Neural cell (in vitro differentiated cells): ENCODE measurements at regions not wholly inside any gene's neighbourhood (a gene's known extent, or its start where the extent isn't known, plus 50 kb on each side); places are given as distances from the start of the nearest gene placed in this dataset.

Experiments
- H2AFZ ChIP-seq: fragments of 200-600, 300-800 bp; sonication (generic), shearing (Covaris generic); 2 replicates; pipeline ENCODE4 v1.6.0; 2014; ENCODE audit warnings: low read depth, mild to moderate bottlenecking, antibody characterized with exemption, low read length, moderate library complexity
- H3F3A ChIP-seq: fragments of 200-600 bp; shearing (Covaris generic); 2 replicates; pipeline ENCODE4 v1.6.1; 2016; ENCODE audit warnings: mild to moderate bottlenecking, moderate library complexity, mixed read lengths, antibody characterized with exemption, low read length; ENCODE audit not compliant: insufficient read depth, poor library complexity, severe bottlenecking
- H3K27ac ChIP-seq: fragments of 200-600, 300-800 bp; sonication (generic), shearing (Covaris generic); 2 replicates; pipeline ENCODE4 v1.5.1; 2014; ENCODE audit warnings: mild to moderate bottlenecking, low read length, moderate library complexity
- H3K27me3 ChIP-seq: fragments of 300-800, 200-600 bp; sonication (generic), shearing (Covaris generic); 2 replicates; pipeline ENCODE4 v1.6.0; 2014; ENCODE audit warnings: mild to moderate bottlenecking, low read depth, low read length, moderate library complexity; ENCODE audit not compliant: insufficient read depth
- H3K36me3 ChIP-seq: fragments of 300-800, 200-600 bp; sonication (generic), shearing (Covaris generic); 2 replicates; pipeline ENCODE4 v1.5.1; 2014; ENCODE audit warnings: mild to moderate bottlenecking, antibody characterized with exemption, low read length, moderate library complexity; ENCODE audit not compliant: insufficient read depth
- H3K4me2 ChIP-seq: fragments of 300-800, 200-600 bp; sonication (generic), shearing (Covaris generic); 2 replicates; pipeline ENCODE4 v1.6.0; 2014; ENCODE audit warnings: mild to moderate bottlenecking, low read length
- H3K4me3 ChIP-seq: fragments of 300-800, 200-600 bp; sonication (generic), shearing (Covaris generic); 2 replicates; pipeline ENCODE4 v1.5.1; 2014; ENCODE audit warnings: mild to moderate bottlenecking, low read length, moderate library complexity
- H3K79me2 ChIP-seq: fragments of 200-600 bp; shearing (Covaris generic); replicated peaks from 2 replicates; pipeline ENCODE4 v1.6.0; 2014; ENCODE audit warnings: mild to moderate bottlenecking, low read length, moderate library complexity; ENCODE audit not compliant: insufficient read depth
- H3K9ac ChIP-seq: fragments of 300-800, 200-600 bp; sonication (generic), shearing (Covaris generic); 2 replicates; pipeline ENCODE4 v1.6.1; 2016; ENCODE audit warnings: mild to moderate bottlenecking, low read length, mixed read lengths
- H3K9me2 ChIP-seq: fragments of 200-600 bp; shearing (Covaris generic); 2 replicates; pipeline ENCODE4 v1.6.1; 2016; ENCODE audit warnings: mild to moderate bottlenecking, low read length, mixed read lengths; ENCODE audit not compliant: insufficient read depth
- H3K9me3 ChIP-seq: fragments of 200-600, 300-800 bp; sonication (generic), shearing (Covaris generic); 2 replicates; pipeline ENCODE4 v1.6.1; 2016; ENCODE audit warnings: mild to moderate bottlenecking, mixed run types, low read length, moderate library complexity, mixed read lengths
- H4K20me1 ChIP-seq: fragments of 200-600 bp; shearing (Covaris generic); 2 replicates; pipeline ENCODE4 v1.6.1; 2016; ENCODE audit warnings: mild to moderate bottlenecking, mixed run types; ENCODE audit not compliant: insufficient read depth
- EP300 ChIP-seq: fragments of 450-650 bp; conservative IDR thresholded peaks from 2 replicates; pipeline ENCODE4 v1.6.1; 2014; ENCODE audit warnings: antibody characterized with exemption, mild to moderate bottlenecking, moderate library complexity; ENCODE audit not compliant: poor library complexity, severe bottlenecking
- EZH2 ChIP-seq: fragments of 200-600, 300-800 bp; shearing (Covaris generic), sonication (generic); IDR thresholded peaks from 2 replicates; pipeline ENCODE4 v1.6.1; 2014; ENCODE audit warnings: antibody characterized with exemption, low read length, borderline replicate concordance, mild to moderate bottlenecking; ENCODE audit not compliant: insufficient read depth, poor library complexity, severe bottlenecking
- MXI1 ChIP-seq: fragments of 450-650 bp; conservative IDR thresholded peaks from 2 replicates; pipeline ENCODE4 v1.6.1; 2014; ENCODE audit warnings: antibody characterized with exemption, mild to moderate bottlenecking; ENCODE audit not compliant: poor library complexity, severe bottlenecking
- POLR2AphosphoS5 ChIP-seq: IDR thresholded peaks from 2 replicates; pipeline ENCODE4 v1.6.1; 2012
- RAD21 ChIP-seq: fragments of 450-650 bp; conservative IDR thresholded peaks from 2 replicates; pipeline ENCODE4 v1.6.1; 2014; ENCODE audit warnings: antibody characterized with exemption, mild to moderate bottlenecking, moderate library complexity
- SMC3 ChIP-seq: fragments of 450-650 bp; conservative IDR thresholded peaks from 2 replicates; pipeline ENCODE4 v1.6.1; 2014; ENCODE audit warnings: antibody characterized with exemption, mild to moderate bottlenecking, moderate library complexity; ENCODE audit not compliant: poor library complexity
- TAF1 ChIP-seq: IDR thresholded peaks from 2 replicates; pipeline ENCODE4 v1.6.1; 2012; ENCODE audit warnings: low read depth
- TF ChIP-seq, protein P1 (sequence below): fragments of 450-650 bp; IDR thresholded peaks from 2 replicates; pipeline ENCODE4 v1.5.1; 2014; ENCODE audit warnings: antibody characterized with exemption, mild to moderate bottlenecking, moderate library complexity; ENCODE audit not compliant: poor library complexity, severe bottlenecking
- TF ChIP-seq, protein P2 (sequence below): IDR thresholded peaks from 2 replicates; pipeline ENCODE4 v1.6.1; 2012; ENCODE audit warnings: borderline replicate concordance

DNA sequence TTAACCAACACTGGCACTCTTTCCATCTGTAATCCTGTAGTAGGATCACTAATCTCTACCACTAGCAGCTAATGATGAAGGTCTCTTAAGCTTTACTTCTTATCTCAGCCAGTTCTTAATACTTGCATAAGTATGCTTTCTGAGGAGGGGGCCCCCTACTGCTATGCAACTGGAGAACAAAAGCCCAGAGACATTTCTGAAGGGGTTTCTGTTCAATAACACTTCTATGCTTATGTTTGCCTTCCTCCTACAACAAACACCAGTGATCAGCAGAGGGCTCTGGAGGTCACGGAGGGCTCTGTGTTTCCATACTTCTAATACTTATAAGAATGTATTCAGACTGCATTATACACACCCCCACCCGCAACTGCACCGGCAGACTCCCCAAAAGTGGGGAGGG is 215.8 kb downstream of the BARHL2 start:
- Histone ChIP-seq H3F3A (no peaks in the 10 kb centered on the region), H3K9ac (no peak overlapping the region), H3K4me2 (no peak overlapping the region), H3K27ac (no peak overlapping the region), H3K9me3 (no peaks in the 10 kb centered on the region), H3K27me3 (no peaks in the 10 kb centered on the region), H3K9me2 (no peaks in the 10 kb centered on the region), H3K4me3 (no peak overlapping the region), H2AFZ (no peak overlapping the region), H4K20me1 (no peaks in the 10 kb centered on the region), H3K79me2 (no peaks in the 10 kb centered on the region), H3K36me3 (no peaks in the 10 kb centered on the region)
- no peak for TF ChIP-seq EZH2
- no peak for TF ChIP-seq EP300

DNA sequence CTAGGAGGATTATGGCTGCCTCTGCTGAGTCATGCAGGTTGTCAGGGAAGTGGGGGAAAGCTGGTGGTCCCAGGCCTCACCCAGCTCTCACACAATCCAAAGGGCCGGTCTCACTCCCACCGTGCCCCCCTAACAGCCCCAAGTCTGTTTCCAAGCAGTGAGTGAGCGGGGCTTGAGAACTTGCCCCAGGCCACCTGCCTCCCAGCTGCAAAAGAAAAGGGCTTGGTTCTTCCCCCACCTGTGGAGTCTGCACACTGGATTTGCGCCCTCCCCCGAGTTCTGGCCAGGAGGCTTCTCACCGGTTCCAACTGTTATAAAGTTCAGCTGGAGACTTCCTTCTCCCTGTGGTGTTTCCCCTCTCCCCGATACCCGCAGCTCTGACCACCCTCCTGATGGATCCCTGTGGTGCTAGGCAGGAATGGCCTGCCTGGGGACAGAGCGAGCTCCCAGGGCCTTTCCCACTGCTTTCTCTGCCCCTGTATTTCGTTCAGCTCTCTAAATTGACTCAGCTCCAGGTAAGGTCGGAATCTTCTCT is 222.3 kb downstream of the BARHL2 start:
- Histone ChIP-seq H3K9me3 (no peaks in the 10 kb centered on the region), H3F3A (no peaks in the 10 kb centered on the region), H3K9ac (no peak overlapping the region), H4K20me1 (no peaks in the 10 kb centered on the region), H3K4me2 (no peak overlapping the region), H2AFZ (no peak overlapping the region), H3K9me2 (no peaks in the 10 kb centered on the region), H3K36me3 (no peaks in the 10 kb centered on the region), H3K27me3 (no peaks in the 10 kb centered on the region), H3K27ac (no peak overlapping the region), H3K79me2 (no peaks in the 10 kb centered on the region), H3K4me3 (no peak overlapping the region)
- TF ChIP-seq SMC3 (no peak), EP300 (no peak), MXI1 (no peak), RAD21 (no peak), POLR2AphosphoS5 (no peak), TAF1 (no peak), EZH2 (no peak)
- TF ChIP-seq, protein P1, sequence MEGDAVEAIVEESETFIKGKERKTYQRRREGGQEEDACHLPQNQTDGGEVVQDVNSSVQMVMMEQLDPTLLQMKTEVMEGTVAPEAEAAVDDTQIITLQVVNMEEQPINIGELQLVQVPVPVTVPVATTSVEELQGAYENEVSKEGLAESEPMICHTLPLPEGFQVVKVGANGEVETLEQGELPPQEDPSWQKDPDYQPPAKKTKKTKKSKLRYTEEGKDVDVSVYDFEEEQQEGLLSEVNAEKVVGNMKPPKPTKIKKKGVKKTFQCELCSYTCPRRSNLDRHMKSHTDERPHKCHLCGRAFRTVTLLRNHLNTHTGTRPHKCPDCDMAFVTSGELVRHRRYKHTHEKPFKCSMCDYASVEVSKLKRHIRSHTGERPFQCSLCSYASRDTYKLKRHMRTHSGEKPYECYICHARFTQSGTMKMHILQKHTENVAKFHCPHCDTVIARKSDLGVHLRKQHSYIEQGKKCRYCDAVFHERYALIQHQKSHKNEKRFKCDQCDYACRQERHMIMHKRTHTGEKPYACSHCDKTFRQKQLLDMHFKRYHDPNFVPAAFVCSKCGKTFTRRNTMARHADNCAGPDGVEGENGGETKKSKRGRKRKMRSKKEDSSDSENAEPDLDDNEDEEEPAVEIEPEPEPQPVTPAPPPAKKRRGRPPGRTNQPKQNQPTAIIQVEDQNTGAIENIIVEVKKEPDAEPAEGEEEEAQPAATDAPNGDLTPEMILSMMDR: no peak
- TF ChIP-seq, protein P2, sequence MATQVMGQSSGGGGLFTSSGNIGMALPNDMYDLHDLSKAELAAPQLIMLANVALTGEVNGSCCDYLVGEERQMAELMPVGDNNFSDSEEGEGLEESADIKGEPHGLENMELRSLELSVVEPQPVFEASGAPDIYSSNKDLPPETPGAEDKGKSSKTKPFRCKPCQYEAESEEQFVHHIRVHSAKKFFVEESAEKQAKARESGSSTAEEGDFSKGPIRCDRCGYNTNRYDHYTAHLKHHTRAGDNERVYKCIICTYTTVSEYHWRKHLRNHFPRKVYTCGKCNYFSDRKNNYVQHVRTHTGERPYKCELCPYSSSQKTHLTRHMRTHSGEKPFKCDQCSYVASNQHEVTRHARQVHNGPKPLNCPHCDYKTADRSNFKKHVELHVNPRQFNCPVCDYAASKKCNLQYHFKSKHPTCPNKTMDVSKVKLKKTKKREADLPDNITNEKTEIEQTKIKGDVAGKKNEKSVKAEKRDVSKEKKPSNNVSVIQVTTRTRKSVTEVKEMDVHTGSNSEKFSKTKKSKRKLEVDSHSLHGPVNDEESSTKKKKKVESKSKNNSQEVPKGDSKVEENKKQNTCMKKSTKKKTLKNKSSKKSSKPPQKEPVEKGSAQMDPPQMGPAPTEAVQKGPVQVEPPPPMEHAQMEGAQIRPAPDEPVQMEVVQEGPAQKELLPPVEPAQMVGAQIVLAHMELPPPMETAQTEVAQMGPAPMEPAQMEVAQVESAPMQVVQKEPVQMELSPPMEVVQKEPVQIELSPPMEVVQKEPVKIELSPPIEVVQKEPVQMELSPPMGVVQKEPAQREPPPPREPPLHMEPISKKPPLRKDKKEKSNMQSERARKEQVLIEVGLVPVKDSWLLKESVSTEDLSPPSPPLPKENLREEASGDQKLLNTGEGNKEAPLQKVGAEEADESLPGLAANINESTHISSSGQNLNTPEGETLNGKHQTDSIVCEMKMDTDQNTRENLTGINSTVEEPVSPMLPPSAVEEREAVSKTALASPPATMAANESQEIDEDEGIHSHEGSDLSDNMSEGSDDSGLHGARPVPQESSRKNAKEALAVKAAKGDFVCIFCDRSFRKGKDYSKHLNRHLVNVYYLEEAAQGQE: no peak

DNA sequence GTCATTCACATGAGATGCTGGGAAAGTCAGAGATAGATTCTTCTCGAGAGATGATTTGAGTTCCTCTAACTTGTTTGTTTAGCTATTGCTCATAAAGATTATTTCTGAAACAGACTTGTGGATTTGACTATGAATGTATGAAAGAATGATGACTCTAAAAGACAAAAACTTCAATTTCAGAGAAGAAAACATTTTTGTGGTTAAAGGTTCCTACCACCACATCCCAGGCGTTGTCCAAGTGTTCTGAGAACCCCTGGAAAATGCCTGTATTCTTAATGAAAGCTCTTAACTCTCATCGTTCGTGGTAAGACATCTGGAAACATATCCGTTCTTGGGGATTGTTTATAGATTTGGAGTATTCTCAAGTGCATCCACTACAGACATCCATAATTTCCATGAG is 228.7 kb downstream of the BARHL2 start:
- Histone ChIP-seq H3K79me2 (no peaks in the 10 kb centered on the region), H3K4me2 (no peak overlapping the region), H3K9me3 (no peaks in the 10 kb centered on the region), H3K4me3 (no peak overlapping the region), H3F3A (no peaks in the 10 kb centered on the region), H3K9ac (no peak overlapping the region), H2AFZ (no peak overlapping the region), H4K20me1 (no peaks in the 10 kb centered on the region), H3K9me2 (no peaks in the 10 kb centered on the region), H3K36me3 (no peaks in the 10 kb centered on the region), H3K27ac (no peak overlapping the region), H3K27me3 (no peaks in the 10 kb centered on the region)
- TF ChIP-seq EP300 (no peak), TAF1 (no peak), RAD21 (no peak), POLR2AphosphoS5 (no peak), EZH2 (no peak), SMC3 (no peak), MXI1 (no peak)
- TF ChIP-seq, protein P2: no peak
- TF ChIP-seq, protein P1: no peak
